ENCODE measurements at regions not wholly inside any gene's neighbourhood (a gene's known extent, or its start where the extent isn't known, plus 50 kb on each side); places are given as distances from the start of the nearest gene placed in this dataset.

GRCh38 chr16:62225675-62226074, 189.4 kb upstream of the CDH8 start:
- DNase-seq (ENCODE audit: low spot score) = peak; percentile 52

- DNase-seq (ENCODE audit: low spot score) = no peak
Measured at GRCh38 chr16:62224646-62225209, 188.5 kb upstream of the CDH8 start.

GRCh38 chr16:62216837-62217236, 180.6 kb upstream of the CDH8 start:
- DNase-seq (ENCODE audit: low spot score) = no peak

- DNase-seq (ENCODE audit: low spot score) = no peak
Measured at GRCh38 chr16:62213763-62214162, 177.5 kb upstream of the CDH8 start.

- DNase-seq (ENCODE audit: low spot score) = no peak
Measured at GRCh38 chr16:62208934-62209333, 172.7 kb upstream of the CDH8 start.

- DNase-seq (ENCODE audit: low spot score) = no peak
Measured at GRCh38 chr16:62205459-62205858, 169.2 kb upstream of the CDH8 start.

GRCh38 chr16:62201911-62202310, 165.7 kb upstream of the CDH8 start:
- DNase-seq (ENCODE audit: low spot score) = no peak

GRCh38 chr16:62194828-62195227, 158.6 kb upstream of the CDH8 start:
- DNase-seq (ENCODE audit: low spot score) = no peak

- peak; percentile 2 for DNase-seq (ENCODE audit: low spot score)
Measured at GRCh38 chr16:62190426-62190825, 154.2 kb upstream of the CDH8 start.

- DNase-seq (ENCODE audit: low spot score) = no peak
Measured at GRCh38 chr16:62177351-62178203, 141.3 kb upstream of the CDH8 start.

- DNase-seq (ENCODE audit: low spot score) = no peak
Measured at GRCh38 chr16:62170642-62171041, 134.4 kb upstream of the CDH8 start.

GRCh38 chr16:62167551-62167950, 131.3 kb upstream of the CDH8 start:
- no peak for DNase-seq (ENCODE audit: low spot score)

GRCh38 chr16:62157544-62157943, 121.3 kb upstream of the CDH8 start:
- DNase-seq (ENCODE audit: low spot score) = no peak

- no peak for DNase-seq (ENCODE audit: low spot score)
Measured at GRCh38 chr16:62156971-62157370, 120.7 kb upstream of the CDH8 start.

- DNase-seq (ENCODE audit: low spot score) = no peak
Measured at GRCh38 chr16:62149631-62150030, 113.4 kb upstream of the CDH8 start.

GRCh38 chr16:62137996-62138395, 101.8 kb upstream of the CDH8 start:
- DNase-seq (ENCODE audit: low spot score) = no peak

- no peak for DNase-seq (ENCODE audit: low spot score)
Measured at GRCh38 chr16:62135911-62136310, 99.7 kb upstream of the CDH8 start.

GRCh38 chr16:62135446-62135845, 99.2 kb upstream of the CDH8 start:
- DNase-seq (ENCODE audit: low spot score) = no peak

- no peak for DNase-seq (ENCODE audit: low spot score)
Measured at GRCh38 chr16:62130101-62130500, 93.9 kb upstream of the CDH8 start.

- no peak for DNase-seq (ENCODE audit: low spot score)
Measured at GRCh38 chr16:62105244-62105643, 69.0 kb upstream of the CDH8 start.

GRCh38 chr16:62102588-62102987, 66.3 kb upstream of the CDH8 start:
- DNase-seq (ENCODE audit: low spot score) = no peak

GRCh38 chr16:62100651-62101050, 64.4 kb upstream of the CDH8 start:
- no peak for DNase-seq (ENCODE audit: low spot score)

- no peak for DNase-seq (ENCODE audit: low spot score)
Measured at GRCh38 chr16:62089715-62090114, 53.5 kb upstream of the CDH8 start.
